OCI-LY3 (cell line): ENCODE measurements at regions not wholly inside any gene's neighbourhood (a gene's known extent, or its start where the extent isn't known, plus 50 kb on each side); places are given as distances from the start of the nearest gene placed in this dataset.

Experiments
- EZH2phosphoT487 ChIP-seq: fragments of 200-600 bp; shearing (Covaris generic); IDR thresholded peaks from 2 replicates; pipeline ENCODE4 v1.6.1; 2018; ENCODE audit warnings: antibody characterized with exemption, mixed run types, low read depth
- TF ChIP-seq, protein P1 (sequence below): fragments of 200-600, 300-600 bp; sonication (generic); IDR thresholded peaks from 2 replicates; pipeline ENCODE4 v1.5.1; 2014; ENCODE audit warnings: antibody characterized with exemption, low read length, low read depth

DNA sequence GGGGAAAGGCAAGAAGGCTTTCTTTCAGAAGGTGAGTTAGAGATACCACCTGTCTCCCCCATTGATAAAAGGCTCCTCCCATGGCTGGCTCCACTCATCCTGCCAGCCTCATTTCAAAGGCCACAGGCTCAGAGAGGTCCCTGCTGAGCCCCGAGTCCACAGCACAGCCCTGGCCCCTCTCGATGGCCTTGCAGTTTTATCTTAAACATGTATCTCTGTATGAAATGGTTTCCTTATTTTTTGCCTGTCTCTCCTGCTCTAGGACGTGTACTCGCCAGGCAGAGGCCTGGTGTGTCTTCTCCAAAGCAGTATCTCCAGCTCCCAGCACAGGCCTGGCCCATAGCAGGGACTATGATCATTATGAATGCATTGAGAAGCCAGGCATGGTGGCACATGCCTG, 160.5 kb upstream of the NSMCE3 start:
- TF ChIP-seq, protein P1, sequence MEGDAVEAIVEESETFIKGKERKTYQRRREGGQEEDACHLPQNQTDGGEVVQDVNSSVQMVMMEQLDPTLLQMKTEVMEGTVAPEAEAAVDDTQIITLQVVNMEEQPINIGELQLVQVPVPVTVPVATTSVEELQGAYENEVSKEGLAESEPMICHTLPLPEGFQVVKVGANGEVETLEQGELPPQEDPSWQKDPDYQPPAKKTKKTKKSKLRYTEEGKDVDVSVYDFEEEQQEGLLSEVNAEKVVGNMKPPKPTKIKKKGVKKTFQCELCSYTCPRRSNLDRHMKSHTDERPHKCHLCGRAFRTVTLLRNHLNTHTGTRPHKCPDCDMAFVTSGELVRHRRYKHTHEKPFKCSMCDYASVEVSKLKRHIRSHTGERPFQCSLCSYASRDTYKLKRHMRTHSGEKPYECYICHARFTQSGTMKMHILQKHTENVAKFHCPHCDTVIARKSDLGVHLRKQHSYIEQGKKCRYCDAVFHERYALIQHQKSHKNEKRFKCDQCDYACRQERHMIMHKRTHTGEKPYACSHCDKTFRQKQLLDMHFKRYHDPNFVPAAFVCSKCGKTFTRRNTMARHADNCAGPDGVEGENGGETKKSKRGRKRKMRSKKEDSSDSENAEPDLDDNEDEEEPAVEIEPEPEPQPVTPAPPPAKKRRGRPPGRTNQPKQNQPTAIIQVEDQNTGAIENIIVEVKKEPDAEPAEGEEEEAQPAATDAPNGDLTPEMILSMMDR, result no peak
- TF ChIP-seq EZH2phosphoT487, result no peak
